Stimulated activated CD8-positive, alpha-beta memory T cell treated with anti-CD3 and anti-CD28 coated beads, Interleukin-2, amount 100 ng/mL, for 1 hour (primary cell): ENCODE measurements at regions not wholly inside any gene's neighbourhood (a gene's known extent, or its start where the extent isn't known, plus 50 kb on each side); places are given as distances from the start of the nearest gene placed in this dataset.
"Not testable (repeated sequence)": the region's sequence is repeated elsewhere in the genome, so short reads cannot be mapped to it uniquely, and the experiment has no call there.

Experiments used
- DNase-seq, 2 donors: peaks; one replicate each; pipeline ENCODE4 v3.0.0-alpha.2; 2020; ENCODE audit warnings: low read depth in 2 of 2

GRCh38 chr2:37722971-37723370 lies 51.5 kb upstream of the CDC42EP3 start:
- not testable (repeated sequence) for DNase-seq

GRCh38 chr2:37730037-37730818 lies 58.8 kb upstream of the CDC42EP3 start:
- no peak for DNase-seq

GRCh38 chr2:37732412-37732811 lies 61.0 kb upstream of the CDC42EP3 start:
- not testable (repeated sequence) for DNase-seq

GRCh38 chr2:37733251-37733650 lies 61.8 kb upstream of the CDC42EP3 start:
- DNase-seq: no peak

- DNase-seq: not testable (repeated sequence)
Measured at GRCh38 chr2:37733955-37734354, 62.5 kb upstream of the CDC42EP3 start.

GRCh38 chr2:37734891-37735523 lies 63.6 kb upstream of the CDC42EP3 start:
- not testable (repeated sequence) for DNase-seq

- DNase-seq: not testable (repeated sequence)
Measured at GRCh38 chr2:37735524-37735910, 64.1 kb upstream of the CDC42EP3 start.

- no peak for DNase-seq
Measured at GRCh38 chr2:37737507-37737906, 66.1 kb upstream of the CDC42EP3 start.

GRCh38 chr2:37738266-37738885 lies 66.9 kb upstream of the CDC42EP3 start:
- DNase-seq: no peak

GRCh38 chr2:37739153-37739552 lies 67.7 kb upstream of the CDC42EP3 start:
- no peak for DNase-seq

- DNase-seq: no peak
Measured at GRCh38 chr2:37740164-37740739, 68.8 kb upstream of the CDC42EP3 start.

- DNase-seq: no peak
Measured at GRCh38 chr2:37742286-37742685, 70.8 kb upstream of the CDC42EP3 start.

- DNase-seq: no peak
Measured at GRCh38 chr2:37744010-37744409, 72.6 kb upstream of the CDC42EP3 start.

- not testable (repeated sequence) for DNase-seq
Measured at GRCh38 chr2:37744961-37745360, 73.5 kb upstream of the CDC42EP3 start.

- DNase-seq: not testable (repeated sequence)
Measured at GRCh38 chr2:37746011-37746410, 74.6 kb upstream of the CDC42EP3 start.

GRCh38 chr2:37746883-37747282 lies 75.4 kb upstream of the CDC42EP3 start:
- no peak for DNase-seq

GRCh38 chr2:37748541-37748940 lies 77.1 kb upstream of the CDC42EP3 start:
- no peak for DNase-seq

GRCh38 chr2:37750286-37750685 lies 78.8 kb upstream of the CDC42EP3 start:
- not testable (repeated sequence) for DNase-seq

GRCh38 chr2:37752766-37753165 lies 81.3 kb upstream of the CDC42EP3 start:
- DNase-seq: no peak

GRCh38 chr2:37753758-37754157 lies 82.3 kb upstream of the CDC42EP3 start:
- no peak for DNase-seq

- not testable (repeated sequence) for DNase-seq
Measured at GRCh38 chr2:37755961-37756559, 84.6 kb upstream of the CDC42EP3 start.

GRCh38 chr2:37757456-37757855 lies 86.0 kb upstream of the CDC42EP3 start:
- DNase-seq: not testable (repeated sequence)
